H1 (cell line): ENCODE measurements at regions not wholly inside any gene's neighbourhood (a gene's known extent, or its start where the extent isn't known, plus 50 kb on each side); places are given as distances from the start of the nearest gene placed in this dataset.

Source experiments
- CTCF ChIA-PET: fragments of 300-600 bp; sonication (Branson Sonifier 250); formaldehyde crosslinking; loops from one replicate; lab custom pipeline; 2021; ENCODE audit not compliant: partially characterized antibody; lab: Charles Lee
- POLR2A ChIA-PET: fragments of 300-600 bp; sonication (Branson Sonifier 250); formaldehyde crosslinking; loops from one replicate; lab custom pipeline; 2021; ENCODE audit warnings: inconsistent platforms; ENCODE audit not compliant: partially characterized antibody; lab: Charles Lee
- DNase-seq, 2 experiments: peaks; one replicate each; pipeline versions ENCODE4 v3.0.0 to v3.0.0-alpha.2; 2010 to 2022; ENCODE audit warnings: low spot score in 2 of 2, low read depth in 1 of 2, mixed read lengths in 1 of 2
- FAIRE-seq: peaks from 2 replicates; lab custom pipeline; 2011; peaks lifted over from hg19 to GRCh38; lab: Jason Lieb, UNC
- H2AFZ ChIP-seq: 2 replicates; pipeline ENCODE4 v1.8.1; 2012; ENCODE audit warnings: low read length, inconsistent platforms
- H2AK5ac ChIP-seq: 2 replicates; pipeline ENCODE4 v1.6.1; 2013; ENCODE audit warnings: low read depth, low read length
- H2BK120ac ChIP-seq: replicated peaks from 2 replicates; pipeline ENCODE3; 2013; ENCODE audit warnings: low read depth, low read length, inconsistent platforms
- H2BK12ac ChIP-seq: 2 replicates; pipeline ENCODE4 v1.6.1; 2013; ENCODE audit warnings: low read depth, low read length
- H2BK15ac ChIP-seq: 2 replicates; pipeline ENCODE4 v1.6.1; 2013; ENCODE audit warnings: low read length
- H2BK20ac ChIP-seq: 2 replicates; pipeline ENCODE4 v1.6.1; 2013; ENCODE audit warnings: low read length
- H2BK5ac ChIP-seq: 2 replicates; pipeline ENCODE4 v1.6.1; 2013; ENCODE audit warnings: low read depth, low read length
- H3K14ac ChIP-seq: 2 replicates; pipeline ENCODE4 v1.6.1; 2013; ENCODE audit warnings: inconsistent platforms; ENCODE audit not compliant: insufficient read length
- H3K18ac ChIP-seq: 2 replicates; pipeline ENCODE4 v1.6.1; 2013; ENCODE audit warnings: low read length; ENCODE audit errors: extremely low read depth
- H3K23ac ChIP-seq: 2 replicates; pipeline ENCODE4 v1.6.1; 2013; ENCODE audit warnings: inconsistent platforms; ENCODE audit not compliant: insufficient read length
- H3K23me2 ChIP-seq: 2 replicates; pipeline ENCODE4 v1.6.1; 2013; ENCODE audit warnings: low read depth, low read length
- H3K27ac ChIP-seq: 2 replicates; pipeline ENCODE4 v1.6.1; 2011; ENCODE audit warnings: low read depth, low read length, inconsistent platforms
- H3K27me3 ChIP-seq, 4 experiments: replicated peaks in 1 of 4; 1 replicate in 1 of 4; 2 replicates in 3 of 4; pipeline versions ENCODE4 v1.6.1 to v1.8.1; 2011 to 2013; ENCODE audit warnings: low read length in 3 of 4, mild to moderate bottlenecking in 3 of 4, inconsistent platforms in 2 of 4, mixed read lengths in 2 of 4, moderate library complexity in 1 of 4; ENCODE audit not compliant: control insufficient read depth in 3 of 4, insufficient read depth in 3 of 4; ENCODE audit errors: extremely low read depth in 1 of 4
- H3K36me3 ChIP-seq, 4 experiments: 2 replicates each; pipeline versions ENCODE4 v1.6.1 to v1.8.1; 2011 to 2013; ENCODE audit warnings: mild to moderate bottlenecking in 4 of 4, low read length in 3 of 4, moderate library complexity in 2 of 4, control low read depth in 1 of 4, inconsistent platforms in 1 of 4; ENCODE audit not compliant: insufficient read depth in 4 of 4, control insufficient read depth in 2 of 4
- H3K4ac ChIP-seq: replicated peaks from 2 replicates; pipeline ENCODE3; 2013; ENCODE audit warnings: low read length, low read depth, mixed read lengths, inconsistent platforms; ENCODE audit not compliant: insufficient read length
- H3K4me1 ChIP-seq, 4 experiments: replicated peaks in 1 of 4; 1 replicate in 1 of 4; 2 replicates in 3 of 4; pipeline versions ENCODE4 v1.6.1 to v1.8.1; 2011 to 2013; ENCODE audit warnings: low read length in 3 of 4, inconsistent platforms in 2 of 4, mixed read lengths in 1 of 4; ENCODE audit not compliant: insufficient read depth in 4 of 4, control insufficient read depth in 3 of 4
- H3K4me2 ChIP-seq, 2 experiments: 2 replicates each; pipeline versions ENCODE4 v1.6.1 to v1.8.1; 2011 to 2013; ENCODE audit warnings: low read depth in 2 of 2, low read length in 2 of 2, control low read depth in 1 of 2, inconsistent platforms in 1 of 2, mild to moderate bottlenecking in 1 of 2; ENCODE audit not compliant: insufficient read depth in 1 of 2
- H3K4me3 ChIP-seq, 4 experiments: fragments of 200-600, 300-600 bp in 1 of 4; sonication (generic), shearing (Covaris generic), sonication (Bioruptor Twin) in 1 of 4; 2 replicates each; pipeline versions ENCODE4 v1.5.1 to v1.8.1; 2011 to 2016; ENCODE audit warnings: low read length in 4 of 4, low read depth in 3 of 4, control low read depth in 2 of 4, inconsistent platforms in 2 of 4, mild to moderate bottlenecking in 2 of 4, mixed read lengths in 1 of 4, moderate library complexity in 1 of 4; ENCODE audit not compliant: insufficient read depth in 2 of 4; ENCODE audit errors: extremely low read depth in 1 of 4
- H3K56ac ChIP-seq: replicated peaks from 2 replicates; pipeline ENCODE3; 2013; ENCODE audit warnings: low read depth, mild to moderate bottlenecking, mixed read lengths, low read length, inconsistent platforms; ENCODE audit not compliant: insufficient read length
- H3K79me1 ChIP-seq: 2 replicates; pipeline ENCODE4 v1.6.1; 2013; ENCODE audit warnings: low read depth, low read length, control low read depth
- H3K79me2 ChIP-seq, 2 experiments: 2 replicates each; pipeline versions ENCODE4 v1.6.1 to v1.8.1; 2012 to 2013; ENCODE audit warnings: low read length in 2 of 2, mild to moderate bottlenecking in 2 of 2, inconsistent platforms in 1 of 2; ENCODE audit not compliant: insufficient read depth in 2 of 2, control insufficient read depth in 1 of 2
- H3K9ac ChIP-seq, 4 experiments: replicated peaks in 1 of 4; 1 replicate in 1 of 4; 2 replicates in 3 of 4; pipeline versions ENCODE4 v1.6.1 to v1.8.1; 2011 to 2013; ENCODE audit warnings: low read depth in 3 of 4, low read length in 3 of 4, control low read depth in 2 of 4, mild to moderate bottlenecking in 2 of 4, moderate library complexity in 2 of 4, inconsistent platforms in 1 of 4; ENCODE audit errors: extremely low read depth in 1 of 4
- H3K9me3 ChIP-seq, 2 experiments: 2 replicates each; pipeline versions ENCODE4 v1.6.1 to v1.8.1; 2012 to 2013; ENCODE audit warnings: mild to moderate bottlenecking in 2 of 2, moderate library complexity in 2 of 2, control low read depth in 1 of 2, inconsistent platforms in 1 of 2, low read depth in 1 of 2, low read length in 1 of 2, mixed read lengths in 1 of 2; ENCODE audit not compliant: insufficient read depth in 2 of 2
- H4K20me1 ChIP-seq, 2 experiments: replicated peaks in 1 of 2; 2 replicates each; pipeline versions ENCODE3 to v1.8.1; 2011 to 2013; ENCODE audit warnings: inconsistent platforms in 2 of 2, low read length in 2 of 2, mild to moderate bottlenecking in 1 of 2; ENCODE audit not compliant: insufficient read depth in 2 of 2, control insufficient read depth in 1 of 2
- H4K5ac ChIP-seq: 2 replicates; pipeline ENCODE4 v1.6.1; 2013; ENCODE audit warnings: low read length, low read depth, mixed read lengths, inconsistent platforms; ENCODE audit not compliant: insufficient read length
- H4K8ac ChIP-seq: 2 replicates; pipeline ENCODE4 v1.8.0; 2013; ENCODE audit warnings: mild to moderate bottlenecking, moderate library complexity, low read length, inconsistent platforms; ENCODE audit not compliant: insufficient read depth; ENCODE audit errors: extremely low read depth
- H4K91ac ChIP-seq: replicated peaks from 2 replicates; pipeline ENCODE3; 2013; ENCODE audit warnings: low read length, mixed read lengths, inconsistent platforms; ENCODE audit not compliant: insufficient read length
- CHD1 ChIP-seq: IDR thresholded peaks from 2 replicates; pipeline ENCODE4 v1.6.1; 2012; ENCODE audit warnings: low read depth, low read length, improper control_type of control experiment
- CREB1 ChIP-seq: IDR thresholded peaks from 2 replicates; pipeline ENCODE4 v1.6.1; 2012; ENCODE audit warnings: inconsistent platforms
- GTF2F1 ChIP-seq: IDR thresholded peaks from 2 replicates; pipeline ENCODE4 v1.6.1; 2012; ENCODE audit warnings: low read depth, low read length, improper control_type of control experiment, borderline replicate concordance
- HDAC2 ChIP-seq, 2 experiments: fragments of 300-600 bp in 1 of 2; sonication (generic) in 1 of 2; IDR thresholded peaks; 2 replicates each; pipeline ENCODE4 v1.6.1; 2011 to 2012; ENCODE audit warnings: low read depth in 2 of 2, low read length in 2 of 2, mild to moderate bottlenecking in 2 of 2, moderate library complexity in 2 of 2, borderline replicate concordance in 1 of 2, inconsistent platforms in 1 of 2
- HDAC6 ChIP-seq: IDR thresholded peaks from one replicate; pipeline ENCODE4 v1.7.1; 2012; ENCODE audit warnings: low read depth, mild to moderate bottlenecking, inconsistent platforms, low read length, moderate library complexity
- KDM1A ChIP-seq: fragments of 200-600, 300-600 bp; sonication (generic); IDR thresholded peaks from 2 replicates; pipeline ENCODE4 v1.7.1; 2016; ENCODE audit warnings: mild to moderate bottlenecking, low read length, borderline replicate concordance
- KDM5A ChIP-seq: fragments of 200-600 bp; IDR thresholded peaks from 2 replicates; pipeline ENCODE4 v1.7.1; 2012; ENCODE audit warnings: mild to moderate bottlenecking, low read length, inconsistent platforms, mixed read lengths
- PHF8 ChIP-seq: fragments of 200-600 bp; sonication (generic); conservative IDR thresholded peaks from 2 replicates; pipeline ENCODE4 v1.7.1; 2012; ENCODE audit warnings: low read depth, mild to moderate bottlenecking, inconsistent platforms, low read length, moderate library complexity
- POLR2A ChIP-seq, 2 experiments: IDR thresholded peaks; 1 replicate in 1 of 2; 2 replicates in 1 of 2; pipeline ENCODE4 v1.6.1; 2011; ENCODE audit warnings: low read depth in 2 of 2, low read length in 2 of 2, mild to moderate bottlenecking in 2 of 2; ENCODE audit errors: control extremely low read depth in 1 of 2
- POU5F1 ChIP-seq: IDR thresholded peaks from 2 replicates; pipeline ENCODE4 v1.6.1; 2011; ENCODE audit warnings: low read depth, mild to moderate bottlenecking, low read length, moderate library complexity
- RAD21 ChIP-seq, 2 experiments: IDR thresholded peaks in 1 of 2; conservative IDR thresholded peaks in 1 of 2; 2 replicates each; pipeline ENCODE4 v1.6.1; 2011; ENCODE audit warnings: low read depth in 2 of 2, low read length in 2 of 2, improper control_type of control experiment in 1 of 2, inconsistent platforms in 1 of 2, mild to moderate bottlenecking in 1 of 2, moderate library complexity in 1 of 2
- SIN3A ChIP-seq, 2 experiments: IDR thresholded peaks in 1 of 2; conservative IDR thresholded peaks in 1 of 2; 2 replicates each; pipeline ENCODE4 v1.6.1; 2011 to 2012; ENCODE audit warnings: low read length in 2 of 2, improper control_type of control experiment in 1 of 2, low read depth in 1 of 2, mild to moderate bottlenecking in 1 of 2
- SIRT6 ChIP-seq: IDR thresholded peaks from one replicate; pipeline ENCODE4 v1.7.1; 2012; ENCODE audit warnings: low read length, inconsistent platforms
- SP4 ChIP-seq: IDR thresholded peaks from 2 replicates; pipeline ENCODE4 v1.6.1; 2012; ENCODE audit warnings: low read length, inconsistent platforms
- TAF1 ChIP-seq: IDR thresholded peaks from 2 replicates; pipeline ENCODE4 v1.6.1; 2011; ENCODE audit warnings: mild to moderate bottlenecking, low read depth, low read length
- WGBS, 2 experiments: shearing (Covaris generic) in 1 of 2; methylation state at CpG; one replicate each; pipeline versions ENCODE4 v1.1.6 to v1.1.7; 2013 to 2015; ENCODE audit warnings: low lambda C conversion rate in 2 of 2, mixed read lengths in 2 of 2, inconsistent platforms in 1 of 2, low coverage in 1 of 2, missing lambda C conversion rate in 1 of 2; ENCODE audit not compliant: insufficient replicate concordance in 2 of 2, insufficient coverage in 1 of 2, insufficient read length in 1 of 2; ENCODE audit errors: extremely low coverage in 1 of 2, missing lambda C conversion rate in 1 of 2; 5-methylcytosine and 5-hydroxymethylcytosine counted together

DNA sequence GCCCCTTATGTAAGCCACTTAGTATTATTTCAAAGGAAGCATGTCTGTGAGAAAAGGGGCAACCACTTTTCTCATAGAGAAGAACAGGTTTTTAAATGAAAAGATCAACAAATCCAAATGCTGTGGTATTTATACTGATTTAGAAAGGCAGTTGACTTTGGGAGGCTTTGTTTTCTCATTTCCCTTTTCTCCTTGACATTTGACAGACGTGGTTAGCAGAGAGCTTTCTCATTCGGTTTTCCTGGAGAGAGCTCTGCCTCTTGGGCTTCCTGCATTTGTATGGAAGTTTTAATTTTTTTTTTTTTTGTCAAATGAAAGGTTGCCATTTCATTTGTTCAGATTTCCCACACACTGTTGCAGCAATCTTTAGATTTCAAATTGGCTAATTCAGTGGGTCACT lies 62.5 kb downstream of the EXOSC2 start:
- H4K20me1 ChIP-seq, result peaks cover 0 to 6% of the 10 kb centered on the region in 2 experiments
- CTCF ChIA-PET, result interaction anchor here (0.9 to 4.9 kb wide), 11 partner anchors 11 to 114 kb away, joined by 3 to 34 read pairs (median 4); no protein-coding TSS in a partner anchor
- H4K5ac ChIP-seq, result no peak overlapping the region
- 0 out of 2 replicates have a peak, but pooled peaks cover 3% of the 10 kb centered on the region for H3K23me2 ChIP-seq
- H3K79me2 ChIP-seq, result peaks cover 0 to 37% of the 10 kb centered on the region in 2 experiments; a peak in 3 of 4 replicates
- H3K79me1 ChIP-seq, result no peaks in the 10 kb centered on the region; the same call in none of the 2 replicates
- H2BK20ac ChIP-seq, result no peak overlapping the region
- no peak overlapping the region for H2AFZ ChIP-seq
- FAIRE-seq (no peak), DNase-seq (no peak)
- no peak overlapping the region for H3K9ac ChIP-seq
- no peak overlapping the region for H4K91ac ChIP-seq
- 47% methylated on average over 2 of the region's 2 CpGs; no CpG with 5 or more reads in 1 of the 2 experiments for WGBS, 2 experiments
- no peak overlapping the region for H2BK12ac ChIP-seq
- H3K27me3 ChIP-seq, result no peaks in the 10 kb centered on the region
- H3K4me1 ChIP-seq, result peaks cover 2 to 14% (median 6%) of the 10 kb centered on the region in 4 experiments; a peak in 5 of 7 replicates
- no peak overlapping the region for H3K56ac ChIP-seq
- H3K4me2 ChIP-seq, result no peak overlapping the region
- H3K18ac ChIP-seq, result no peak overlapping the region
- no peak overlapping the region for H2BK5ac ChIP-seq
- no peak overlapping the region for H2AK5ac ChIP-seq
- no peak overlapping the region for H3K27ac ChIP-seq
- H3K36me3 ChIP-seq, result no peaks in the 10 kb centered on the region
- no peak overlapping the region for H3K4ac ChIP-seq
- no peak overlapping the region for H2BK120ac ChIP-seq
- H3K14ac ChIP-seq, result no peak overlapping the region
- H3K23ac ChIP-seq, result no peak overlapping the region
- no peak overlapping the region for H3K4me3 ChIP-seq
- POLR2A ChIA-PET, result interaction anchor here (0.6 to 1.9 kb wide), 3 partner anchors 66 to 110 kb away, joined by 3 to 5 read pairs (median 5); no protein-coding TSS in a partner anchor
- H2BK15ac ChIP-seq, result no peak overlapping the region
- H3K9me3 ChIP-seq, result no peaks in the 10 kb centered on the region
- H4K8ac ChIP-seq, result no peak overlapping the region
- TF ChIP-seq KDM5A (no peak), PHF8 (no peak), HDAC6 (no peak), RAD21 (IDR thresholded peaks at IDR 0.05 in 1 of 2, conservative IDR thresholded peaks at IDR 0.05 in 1 of 2; ENCODE audit: low read depth in 2 of 2, low read length in 2 of 2) (no peak), CHD1 (no peak), POU5F1 (no peak), POLR2A (IDR thresholded peaks at IDR 0.05; ENCODE audit: control extremely low read depth in 1 of 2, low read depth in 2 of 2, low read length in 2 of 2) (no peak), SP4 (no peak), TAF1 (no peak), CREB1 (no peak), SIN3A (conservative IDR thresholded peaks at IDR 0.05 in 1 of 2, IDR thresholded peaks at IDR 0.05 in 1 of 2; ENCODE audit: low read depth in 1 of 2, low read length in 2 of 2) (no peak), HDAC2 (IDR thresholded peaks at IDR 0.05; ENCODE audit: borderline replicate concordance in 1 of 2, low read depth in 2 of 2, low read length in 2 of 2) (no peak), GTF2F1 (no peak), KDM1A (no peak), SIRT6 (no peak)
